ENCODE measurements at regions not wholly inside any gene's neighbourhood (a gene's known extent, or its start where the extent isn't known, plus 50 kb on each side); places are given as distances from the start of the nearest gene placed in this dataset.

DNA sequence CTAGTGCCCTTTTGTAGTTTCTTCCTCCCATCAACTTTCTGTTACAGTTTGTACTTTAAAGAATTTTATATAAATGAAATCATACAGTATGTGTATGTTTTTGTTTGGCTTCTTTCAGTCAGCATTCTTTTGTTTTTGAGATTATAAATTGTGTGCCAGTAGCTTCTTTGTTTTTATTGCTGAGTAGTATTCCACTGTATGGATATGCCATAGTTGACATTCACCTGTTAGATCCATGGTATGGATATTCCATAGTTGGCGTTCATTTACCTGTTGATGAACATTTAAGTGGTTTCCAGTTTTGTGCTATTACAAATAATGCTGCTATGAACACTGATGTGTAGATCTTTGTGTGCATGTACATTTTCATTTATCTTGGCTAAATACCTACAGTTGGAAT, 70.8 kb upstream of the SYPL1 start:
- H3K4me1 ChIP-seq (ENCODE audit: low read length), result peaks cover 39% of the 10 kb centered on the region
- no peaks in the 10 kb centered on the region for H4K20me1 ChIP-seq (ENCODE audit: insufficient read depth, low read length)
- TF ChIP-seq EZH2 (optimal IDR thresholded peaks at IDR 0.05; ENCODE audit: low read depth, low read length) (no peak), EZH2phosphoT487 (IDR thresholded peaks at IDR 0.05; ENCODE audit: low read length) (no peak)
- TF ChIP-seq, protein P1, sequence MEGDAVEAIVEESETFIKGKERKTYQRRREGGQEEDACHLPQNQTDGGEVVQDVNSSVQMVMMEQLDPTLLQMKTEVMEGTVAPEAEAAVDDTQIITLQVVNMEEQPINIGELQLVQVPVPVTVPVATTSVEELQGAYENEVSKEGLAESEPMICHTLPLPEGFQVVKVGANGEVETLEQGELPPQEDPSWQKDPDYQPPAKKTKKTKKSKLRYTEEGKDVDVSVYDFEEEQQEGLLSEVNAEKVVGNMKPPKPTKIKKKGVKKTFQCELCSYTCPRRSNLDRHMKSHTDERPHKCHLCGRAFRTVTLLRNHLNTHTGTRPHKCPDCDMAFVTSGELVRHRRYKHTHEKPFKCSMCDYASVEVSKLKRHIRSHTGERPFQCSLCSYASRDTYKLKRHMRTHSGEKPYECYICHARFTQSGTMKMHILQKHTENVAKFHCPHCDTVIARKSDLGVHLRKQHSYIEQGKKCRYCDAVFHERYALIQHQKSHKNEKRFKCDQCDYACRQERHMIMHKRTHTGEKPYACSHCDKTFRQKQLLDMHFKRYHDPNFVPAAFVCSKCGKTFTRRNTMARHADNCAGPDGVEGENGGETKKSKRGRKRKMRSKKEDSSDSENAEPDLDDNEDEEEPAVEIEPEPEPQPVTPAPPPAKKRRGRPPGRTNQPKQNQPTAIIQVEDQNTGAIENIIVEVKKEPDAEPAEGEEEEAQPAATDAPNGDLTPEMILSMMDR (IDR thresholded peaks at IDR 0.05; ENCODE audit: low read length), result no peak
- no peak overlapping the region for H2AFZ ChIP-seq (ENCODE audit: low read length)
- no peak overlapping the region for H3K9ac ChIP-seq (ENCODE audit: low read length)
- no peak overlapping the region for H3K4me3 ChIP-seq (ENCODE audit: low read length)
- DNase-seq, result no peak
- H3K27me3 ChIP-seq (replicated peaks; ENCODE audit: insufficient read depth, low read length), result no peaks in the 10 kb centered on the region
- no peak overlapping the region for H3K27ac ChIP-seq (ENCODE audit: low read length)
- H3K9me2 ChIP-seq (replicated peaks; ENCODE audit: insufficient read depth, low read length), result no peaks in the 10 kb centered on the region
- no peaks in the 10 kb centered on the region for H3K79me2 ChIP-seq (ENCODE audit: low read length)
- no peaks in the 10 kb centered on the region for H3K36me3 ChIP-seq (replicated peaks; ENCODE audit: insufficient read depth, low read length)
- H3F3A ChIP-seq (ENCODE audit: insufficient read depth, low read length), result peaks cover 10% of the 10 kb centered on the region
- no peaks in the 10 kb centered on the region for H3K9me3 ChIP-seq (replicated peaks; ENCODE audit: insufficient read depth, low read length)
- no peak overlapping the region for H3K4me2 ChIP-seq (ENCODE audit: low read depth, low read length)

DNA sequence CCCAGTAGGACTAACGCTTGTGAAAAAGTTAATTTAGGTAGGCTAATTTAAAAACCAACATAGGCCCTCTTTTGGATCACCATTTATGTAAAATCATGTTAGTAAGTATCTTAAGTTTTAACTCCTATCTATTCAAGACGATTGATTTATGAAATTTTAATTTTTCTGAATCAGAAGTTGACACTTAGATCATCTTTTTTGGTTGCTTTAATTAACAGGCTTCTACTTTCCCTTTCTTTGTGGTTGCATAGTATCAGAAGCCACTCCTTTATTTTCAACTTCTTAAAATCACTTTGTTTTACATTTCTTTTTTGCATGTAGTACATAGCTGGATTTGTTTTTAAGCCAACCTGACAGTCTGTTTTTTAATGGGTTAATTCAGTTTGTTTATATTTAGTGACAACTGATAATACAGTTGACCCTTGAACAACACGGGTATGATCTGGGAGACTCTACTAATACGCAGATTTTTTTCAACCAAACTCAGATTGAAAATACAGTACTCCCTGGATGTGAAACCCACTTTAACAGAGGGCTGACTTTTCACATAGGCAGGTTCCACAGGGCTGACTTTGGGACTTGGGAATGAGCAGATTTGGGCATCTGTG, 69.7 kb upstream of the SYPL1 start:
- Histone ChIP-seq H3K9me2 (replicated peaks; ENCODE audit: insufficient read depth, low read length) (no peaks in the 10 kb centered on the region), H3K9ac (ENCODE audit: low read length) (no peak overlapping the region), H3K79me2 (ENCODE audit: low read length) (no peaks in the 10 kb centered on the region), H3K4me2 (ENCODE audit: low read depth, low read length) (no peak overlapping the region), H3K27ac (ENCODE audit: low read length) (no peak overlapping the region), H2AFZ (ENCODE audit: low read length) (no peak overlapping the region), H3F3A (ENCODE audit: insufficient read depth, low read length) (peaks cover 16% of the 10 kb centered on the region), H3K9me3 (replicated peaks; ENCODE audit: insufficient read depth, low read length) (no peaks in the 10 kb centered on the region), H3K36me3 (replicated peaks; ENCODE audit: insufficient read depth, low read length) (no peaks in the 10 kb centered on the region), H4K20me1 (ENCODE audit: insufficient read depth, low read length) (no peaks in the 10 kb centered on the region), H3K27me3 (replicated peaks; ENCODE audit: insufficient read depth, low read length) (no peaks in the 10 kb centered on the region), H3K4me3 (ENCODE audit: low read length) (no peak overlapping the region), H3K4me1 (ENCODE audit: low read length) (peaks cover 42% of the 10 kb centered on the region)
- TF ChIP-seq EZH2phosphoT487 (IDR thresholded peaks at IDR 0.05; ENCODE audit: low read length) (no peak), EZH2 (optimal IDR thresholded peaks at IDR 0.05; ENCODE audit: low read depth, low read length) (no peak)
- TF ChIP-seq, protein P1 (IDR thresholded peaks at IDR 0.05; ENCODE audit: low read length), result no peak
- no peak for DNase-seq

DNA sequence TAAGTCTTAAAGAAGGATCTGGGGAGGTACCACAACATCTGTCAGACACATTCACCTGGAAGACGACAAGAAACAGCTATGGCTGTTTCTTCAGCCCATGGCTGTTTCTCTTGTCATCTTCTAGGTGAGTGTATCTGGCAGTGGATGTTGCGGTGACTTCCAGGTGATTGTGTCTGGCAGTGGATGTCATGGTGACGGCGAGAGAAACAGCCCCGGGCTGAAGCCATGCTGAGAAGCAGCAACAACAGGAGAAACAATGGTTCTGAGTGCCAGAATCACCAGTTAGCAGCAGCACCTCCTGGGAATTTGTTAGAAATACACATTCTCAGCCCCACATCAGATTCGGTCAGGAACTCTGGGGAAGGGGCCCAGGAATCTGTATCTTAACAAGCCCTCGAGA, 68.6 kb upstream of the SYPL1 start:
- no peak overlapping the region for H2AFZ ChIP-seq (ENCODE audit: low read length)
- H3K9me3 ChIP-seq (replicated peaks; ENCODE audit: insufficient read depth, low read length), result no peaks in the 10 kb centered on the region
- peaks cover 47% of the 10 kb centered on the region for H3K4me1 ChIP-seq (ENCODE audit: low read length)
- no peaks in the 10 kb centered on the region for H3K36me3 ChIP-seq (replicated peaks; ENCODE audit: insufficient read depth, low read length)
- no peak overlapping the region for H3K27ac ChIP-seq (ENCODE audit: low read length)
- no peaks in the 10 kb centered on the region for H4K20me1 ChIP-seq (ENCODE audit: insufficient read depth, low read length)
- H3K79me2 ChIP-seq (ENCODE audit: low read length), result no peaks in the 10 kb centered on the region
- H3K9me2 ChIP-seq (replicated peaks; ENCODE audit: insufficient read depth, low read length), result no peaks in the 10 kb centered on the region
- H3K9ac ChIP-seq (ENCODE audit: low read length), result no peak overlapping the region
- H3F3A ChIP-seq (ENCODE audit: insufficient read depth, low read length), result peaks cover 16% of the 10 kb centered on the region
- TF ChIP-seq, protein P1 (IDR thresholded peaks at IDR 0.05; ENCODE audit: low read length), result no peak
- TF ChIP-seq EZH2 (optimal IDR thresholded peaks at IDR 0.05; ENCODE audit: low read depth, low read length), result no peak
- TF ChIP-seq EZH2phosphoT487 (IDR thresholded peaks at IDR 0.05; ENCODE audit: low read length), result no peak
- DNase-seq, result no peak
- H3K27me3 ChIP-seq (replicated peaks; ENCODE audit: insufficient read depth, low read length), result no peaks in the 10 kb centered on the region
- H3K4me2 ChIP-seq (ENCODE audit: low read depth, low read length), result no peak overlapping the region
- no peak overlapping the region for H3K4me3 ChIP-seq (ENCODE audit: low read length)

Data from MM.1S (cell line).